Epithelial cell of proximal tubule (primary cell): ENCODE measurements at regions not wholly inside any gene's neighbourhood (a gene's known extent, or its start where the extent isn't known, plus 50 kb on each side); places are given as distances from the start of the nearest gene placed in this dataset.

Experiments used
- DNase-seq: peaks from one replicate; pipeline ENCODE4 v3.0.0-alpha.2; 2011; ENCODE audit warnings: low read depth
- H3K4me3 ChIP-seq: 2 replicates; pipeline ENCODE4 v1.5.1; 2011; ENCODE audit warnings: low read depth, mild to moderate bottlenecking, low read length
- CTCF ChIP-seq: conservative IDR thresholded peaks from 2 replicates; pipeline ENCODE4 v1.5.1; 2012; ENCODE audit warnings: low read depth, mild to moderate bottlenecking, low read length

- TF ChIP-seq CTCF = no peak
- no peak overlapping the region for H3K4me3 ChIP-seq
- DNase-seq = no peak
These were observed 423.7 kb upstream of the TSHZ3 start for GRCh38 chr19:31772915-31773314.

GRCh38 chr19:31781542-31781941 is 432.3 kb upstream of the TSHZ3 start:
- no peak for DNase-seq
- H3K4me3 ChIP-seq = no peak overlapping the region
- no peak for TF ChIP-seq CTCF

GRCh38 chr19:31783592-31783991 is 434.4 kb upstream of the TSHZ3 start:
- no peak overlapping the region for H3K4me3 ChIP-seq
- no peak for DNase-seq
- TF ChIP-seq CTCF = no peak

GRCh38 chr19:31784671-31785101 is 435.4 kb upstream of the TSHZ3 start:
- no peak overlapping the region for H3K4me3 ChIP-seq
- no peak for DNase-seq
- TF ChIP-seq CTCF = no peak

GRCh38 chr19:31801611-31802010 is 452.4 kb upstream of the TSHZ3 start:
- DNase-seq = no peak
- no peak for TF ChIP-seq CTCF
- H3K4me3 ChIP-seq = no peak overlapping the region

- DNase-seq = no peak
- no peak for TF ChIP-seq CTCF
- H3K4me3 ChIP-seq = no peak overlapping the region
These were observed 454.7 kb upstream of the TSHZ3 start for GRCh38 chr19:31803835-31804446.

- no peak for TF ChIP-seq CTCF
- no peak for DNase-seq
- no peak overlapping the region for H3K4me3 ChIP-seq
These were observed 455.4 kb upstream of the TSHZ3 start for GRCh38 chr19:31804668-31805067.
